ENCODE measurements at regions not wholly inside any gene's neighbourhood (a gene's known extent, or its start where the extent isn't known, plus 50 kb on each side); places are given as distances from the start of the nearest gene placed in this dataset.

GRCh38 chr14:52380294-52380693 lies 66.2 kb downstream of the PTGER2 start:
- Mint-ChIP-seq H3K4me1 (no peaks in the 10 kb centered on the region), H3K4me3 (no peak overlapping the region), H3K27ac (no peak overlapping the region), H3K27me3 (peaks cover 75% of the 10 kb centered on the region), H3K9me3 (peaks cover 8% of the 10 kb centered on the region), H3K36me3 (peaks cover 5% of the 10 kb centered on the region)
- ATAC-seq: peak; percentile 69

Data from stimulated activated memory B cell treated with anti-CD40 and anti-IgM and Interleukin-4, amounts not matched to agents 10 μg/mL and 1 μg/mL and 100 μg/mL, for 72 hours (primary cell).